HG02852 (cell line): ENCODE measurements at regions not wholly inside any gene's neighbourhood (a gene's known extent, or its start where the extent isn't known, plus 50 kb on each side); places are given as distances from the start of the nearest gene placed in this dataset.
"Not testable (repeated sequence)": the region's sequence is repeated elsewhere in the genome, so short reads cannot be mapped to it uniquely, and the experiment has no call there.

ENCODE experiments used
- ATAC-seq: cut with Tn5 transposase; IDR thresholded peaks from one replicate; pipeline ENCODE4 v1.9.1; 2021; ENCODE audit warnings: mild to moderate bottlenecking, moderate library complexity; ENCODE audit not compliant: unreplicated experiment

GRCh38 chr10:9222917-9223316 is 1168.4 kb downstream of the GATA3 start:
- ATAC-seq = no peak

- no peak for ATAC-seq
Measured at GRCh38 chr10:9227679-9228365, 1173.3 kb downstream of the GATA3 start.

- no peak for ATAC-seq
Measured at GRCh38 chr10:9228771-9229170, 1174.3 kb downstream of the GATA3 start.

- ATAC-seq = no peak
Measured at GRCh38 chr10:9229702-9230244, 1175.3 kb downstream of the GATA3 start.

- no peak for ATAC-seq
Measured at GRCh38 chr10:9230625-9231024, 1176.1 kb downstream of the GATA3 start.

- ATAC-seq = no peak
Measured at GRCh38 chr10:9234191-9234590, 1179.7 kb downstream of the GATA3 start.

GRCh38 chr10:9238041-9238440 is 1183.6 kb downstream of the GATA3 start:
- ATAC-seq = no peak

- ATAC-seq = no peak
Measured at GRCh38 chr10:9239298-9239697, 1184.8 kb downstream of the GATA3 start.

GRCh38 chr10:9243941-9244411 is 1189.5 kb downstream of the GATA3 start:
- no peak for ATAC-seq

- no peak for ATAC-seq
Measured at GRCh38 chr10:9244864-9245263, 1190.4 kb downstream of the GATA3 start.

- no peak for ATAC-seq
Measured at GRCh38 chr10:9253121-9253520, 1198.6 kb downstream of the GATA3 start.

GRCh38 chr10:9254353-9254752 is 1199.9 kb downstream of the GATA3 start:
- no peak for ATAC-seq

GRCh38 chr10:9260690-9261089 is 1206.2 kb downstream of the GATA3 start:
- ATAC-seq = no peak

GRCh38 chr10:9262770-9263169 is 1208.3 kb downstream of the GATA3 start:
- ATAC-seq = no peak

GRCh38 chr10:9268176-9268575 is 1213.7 kb downstream of the GATA3 start:
- no peak for ATAC-seq

- ATAC-seq = not testable (repeated sequence)
Measured at GRCh38 chr10:9273126-9273833, 1218.8 kb downstream of the GATA3 start.

- ATAC-seq = no peak
Measured at GRCh38 chr10:9274206-9274755, 1219.8 kb downstream of the GATA3 start.

GRCh38 chr10:9275861-9276260 is 1221.4 kb downstream of the GATA3 start:
- no peak for ATAC-seq

- ATAC-seq = no peak
Measured at GRCh38 chr10:9285690-9286089, 1231.2 kb downstream of the GATA3 start.

GRCh38 chr10:9289811-9290210 is 1235.3 kb downstream of the GATA3 start:
- no peak for ATAC-seq

- no peak for ATAC-seq
Measured at GRCh38 chr10:9291081-9291480, 1236.6 kb downstream of the GATA3 start.

- ATAC-seq = peak; percentile 39
Measured at GRCh38 chr10:9294132-9294663, 1239.7 kb downstream of the GATA3 start.
